ENCODE measurements at regions not wholly inside any gene's neighbourhood (a gene's known extent, or its start where the extent isn't known, plus 50 kb on each side); places are given as distances from the start of the nearest gene placed in this dataset.

DNA sequence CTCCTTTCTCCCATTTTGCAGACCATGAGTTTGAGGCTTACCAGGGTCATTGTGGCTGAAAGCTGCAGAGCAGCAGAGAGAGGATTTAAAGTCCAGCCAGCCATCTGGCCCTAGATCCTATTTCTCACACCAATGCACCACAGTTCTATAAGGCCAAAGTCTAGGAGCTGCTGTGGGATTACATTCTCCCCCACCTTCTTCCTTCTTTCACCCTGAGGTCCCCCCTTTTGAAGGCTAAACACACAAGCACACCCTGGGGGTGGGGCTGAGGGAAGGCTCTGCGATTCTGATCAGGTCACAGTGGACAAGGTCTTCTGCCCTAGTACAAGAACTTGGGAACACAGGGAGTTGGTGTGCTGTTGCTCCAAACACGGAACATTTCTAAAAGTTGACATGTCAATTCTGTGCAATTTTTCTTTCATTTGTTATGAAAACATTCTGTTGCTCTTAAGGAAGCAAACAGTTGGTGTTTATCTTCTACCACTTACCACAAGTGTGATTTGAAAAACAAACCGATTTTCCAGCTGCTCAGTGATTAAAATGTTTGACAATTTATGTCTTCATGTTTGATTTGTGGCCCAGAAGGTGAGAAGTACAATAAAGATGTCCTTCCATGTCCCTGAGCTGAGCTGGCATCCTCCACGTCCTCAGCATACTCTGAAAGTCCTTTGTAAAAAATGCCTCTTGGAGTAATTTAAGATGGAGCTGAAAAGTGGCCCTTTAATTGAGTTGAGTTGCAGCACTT lies 271.6 kb upstream of the PPP2R2D start:
- Mint-ChIP-seq H3K9me3 (ENCODE audit: unreplicated experiment) (peaks cover 5% of the 10 kb centered on the region), H3K27ac (ENCODE audit: unreplicated experiment) (no peak overlapping the region), H3K4me3 (ENCODE audit: unreplicated experiment) (no peak overlapping the region), H3K27me3 (ENCODE audit: unreplicated experiment) (peaks cover 4% of the 10 kb centered on the region), H3K36me3 (ENCODE audit: unreplicated experiment) (peaks cover 4% of the 10 kb centered on the region), H3K4me1 (ENCODE audit: low read depth, unreplicated experiment) (no peaks in the 10 kb centered on the region)
- DNase-seq: no peak
- TF ChIP-seq, protein P1, sequence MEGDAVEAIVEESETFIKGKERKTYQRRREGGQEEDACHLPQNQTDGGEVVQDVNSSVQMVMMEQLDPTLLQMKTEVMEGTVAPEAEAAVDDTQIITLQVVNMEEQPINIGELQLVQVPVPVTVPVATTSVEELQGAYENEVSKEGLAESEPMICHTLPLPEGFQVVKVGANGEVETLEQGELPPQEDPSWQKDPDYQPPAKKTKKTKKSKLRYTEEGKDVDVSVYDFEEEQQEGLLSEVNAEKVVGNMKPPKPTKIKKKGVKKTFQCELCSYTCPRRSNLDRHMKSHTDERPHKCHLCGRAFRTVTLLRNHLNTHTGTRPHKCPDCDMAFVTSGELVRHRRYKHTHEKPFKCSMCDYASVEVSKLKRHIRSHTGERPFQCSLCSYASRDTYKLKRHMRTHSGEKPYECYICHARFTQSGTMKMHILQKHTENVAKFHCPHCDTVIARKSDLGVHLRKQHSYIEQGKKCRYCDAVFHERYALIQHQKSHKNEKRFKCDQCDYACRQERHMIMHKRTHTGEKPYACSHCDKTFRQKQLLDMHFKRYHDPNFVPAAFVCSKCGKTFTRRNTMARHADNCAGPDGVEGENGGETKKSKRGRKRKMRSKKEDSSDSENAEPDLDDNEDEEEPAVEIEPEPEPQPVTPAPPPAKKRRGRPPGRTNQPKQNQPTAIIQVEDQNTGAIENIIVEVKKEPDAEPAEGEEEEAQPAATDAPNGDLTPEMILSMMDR (IDR thresholded peaks at IDR 0.05; ENCODE audit: partially characterized antibody, unreplicated experiment): no peak

DNA sequence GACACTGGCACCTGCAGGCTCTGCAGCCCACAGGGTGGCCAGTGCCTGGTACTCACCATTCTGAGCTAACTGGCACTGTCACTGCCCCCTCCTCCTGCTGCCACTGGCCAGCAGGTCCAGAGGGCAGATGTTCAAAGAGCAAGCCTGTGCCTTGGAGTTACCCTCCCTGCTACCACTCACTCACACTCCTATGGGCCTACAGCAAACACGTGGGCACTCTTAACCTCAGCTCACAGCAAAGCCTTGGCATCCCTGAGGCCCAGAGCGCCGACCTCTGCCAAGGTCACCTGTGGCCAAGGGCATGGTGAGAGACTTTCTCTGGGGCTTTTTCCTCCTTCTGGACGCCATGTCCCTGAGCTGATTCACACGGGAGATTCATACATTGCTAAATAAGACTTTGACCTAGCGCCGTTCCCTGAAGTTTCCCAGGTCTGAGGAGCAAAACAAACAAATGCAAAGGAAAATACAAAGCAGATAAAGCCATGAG lies 270.0 kb upstream of the PPP2R2D start:
- no peak overlapping the region for H3K27ac Mint-ChIP-seq (ENCODE audit: unreplicated experiment)
- peaks cover 3% of the 10 kb centered on the region for H3K27me3 Mint-ChIP-seq (ENCODE audit: unreplicated experiment)
- no peak overlapping the region for H3K4me3 Mint-ChIP-seq (ENCODE audit: unreplicated experiment)
- DNase-seq: no peak
- H3K36me3 Mint-ChIP-seq (ENCODE audit: unreplicated experiment): peaks cover 4% of the 10 kb centered on the region
- TF ChIP-seq, protein P1 (IDR thresholded peaks at IDR 0.05; ENCODE audit: partially characterized antibody, unreplicated experiment): no peak
- H3K4me1 Mint-ChIP-seq (ENCODE audit: low read depth, unreplicated experiment): no peaks in the 10 kb centered on the region
- peaks cover 6% of the 10 kb centered on the region for H3K9me3 Mint-ChIP-seq (ENCODE audit: unreplicated experiment)

DNA sequence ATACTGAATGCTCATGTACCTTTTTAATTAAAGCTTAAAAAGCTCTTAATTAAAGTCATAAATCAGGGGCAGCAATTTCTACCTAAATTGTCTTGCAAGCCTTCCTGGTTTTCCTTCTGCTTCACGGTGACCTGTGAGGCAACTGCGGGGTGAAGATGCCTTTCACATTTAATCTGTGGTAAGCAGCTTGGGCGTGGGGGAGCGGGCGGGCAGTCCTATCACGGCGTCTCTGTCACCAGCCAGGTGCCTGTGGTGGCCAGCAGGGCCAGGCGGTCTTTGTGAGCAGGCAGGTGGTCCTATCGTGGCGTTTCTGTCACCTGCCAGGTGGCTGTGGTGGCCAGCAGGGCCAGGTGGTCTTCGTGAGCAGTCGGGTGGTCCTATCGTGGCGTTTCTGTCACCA lies 269.2 kb upstream of the PPP2R2D start:
- TF ChIP-seq, protein P1 (IDR thresholded peaks at IDR 0.05; ENCODE audit: partially characterized antibody, unreplicated experiment): no peak
- Mint-ChIP-seq H3K4me1 (ENCODE audit: low read depth, unreplicated experiment) (no peaks in the 10 kb centered on the region), H3K9me3 (ENCODE audit: unreplicated experiment) (peaks cover 6% of the 10 kb centered on the region), H3K27ac (ENCODE audit: unreplicated experiment) (no peak overlapping the region), H3K36me3 (ENCODE audit: unreplicated experiment) (peaks cover 2% of the 10 kb centered on the region), H3K27me3 (ENCODE audit: unreplicated experiment) (peaks cover 5% of the 10 kb centered on the region), H3K4me3 (ENCODE audit: unreplicated experiment) (no peak overlapping the region)
- DNase-seq: no peak

DNA sequence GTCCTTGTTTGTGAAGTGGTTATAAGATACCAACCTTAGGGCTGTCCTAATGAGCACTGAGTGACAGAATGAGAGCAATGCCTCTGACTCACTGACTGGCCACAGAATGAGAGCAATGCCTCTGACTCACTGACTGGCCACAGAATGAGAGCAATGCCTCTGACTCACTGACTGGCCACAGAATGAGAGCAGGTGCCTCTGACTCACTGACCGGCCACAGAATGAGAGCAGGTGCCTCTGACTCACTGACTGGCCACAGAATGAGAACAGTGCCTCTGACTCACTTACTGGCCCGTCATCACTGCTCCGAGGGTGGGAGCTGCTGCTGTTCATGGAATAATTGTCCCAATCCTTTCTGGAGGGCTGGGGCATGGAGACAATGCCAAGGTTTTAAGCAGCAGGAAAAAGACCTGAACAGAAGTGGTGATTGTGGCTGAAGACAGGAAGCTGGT lies 265.2 kb upstream of the PPP2R2D start:
- no peak for DNase-seq
- Mint-ChIP-seq H3K9me3 (ENCODE audit: unreplicated experiment) (peaks cover 4% of the 10 kb centered on the region), H3K27me3 (ENCODE audit: unreplicated experiment) (peaks cover 8% of the 10 kb centered on the region), H3K4me3 (ENCODE audit: unreplicated experiment) (no peak overlapping the region), H3K27ac (ENCODE audit: unreplicated experiment) (no peak overlapping the region), H3K4me1 (ENCODE audit: low read depth, unreplicated experiment) (no peaks in the 10 kb centered on the region), H3K36me3 (ENCODE audit: unreplicated experiment) (no peaks in the 10 kb centered on the region)
- TF ChIP-seq, protein P1 (IDR thresholded peaks at IDR 0.05; ENCODE audit: partially characterized antibody, unreplicated experiment): no peak

DNA sequence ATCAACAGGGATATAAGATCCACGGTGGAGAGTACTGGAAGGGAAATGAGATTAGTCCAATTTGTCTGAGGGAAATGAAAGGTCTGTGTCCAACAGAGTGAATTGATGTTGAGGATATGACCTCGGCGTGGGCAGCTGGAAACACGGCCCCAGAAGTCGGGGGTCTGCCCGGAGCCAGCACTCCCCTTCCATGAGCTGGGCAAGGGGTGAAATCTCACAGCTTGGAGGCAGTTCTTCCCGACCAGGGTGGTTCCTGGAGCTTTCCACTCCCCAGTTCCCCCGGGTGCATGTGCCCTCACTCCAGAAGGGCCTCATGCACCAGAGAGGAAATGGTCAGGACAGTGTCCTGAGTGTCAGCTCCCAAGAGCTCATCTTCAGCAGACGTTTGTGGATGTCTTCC lies 264.7 kb upstream of the PPP2R2D start:
- Mint-ChIP-seq H3K4me1 (ENCODE audit: low read depth, unreplicated experiment) (no peaks in the 10 kb centered on the region), H3K4me3 (ENCODE audit: unreplicated experiment) (no peak overlapping the region), H3K36me3 (ENCODE audit: unreplicated experiment) (no peaks in the 10 kb centered on the region), H3K9me3 (ENCODE audit: unreplicated experiment) (peaks cover 4% of the 10 kb centered on the region), H3K27me3 (ENCODE audit: unreplicated experiment) (peaks cover 6% of the 10 kb centered on the region), H3K27ac (ENCODE audit: unreplicated experiment) (no peak overlapping the region)
- TF ChIP-seq, protein P1 (IDR thresholded peaks at IDR 0.05; ENCODE audit: partially characterized antibody, unreplicated experiment): no peak
- DNase-seq: no peak
